ENCODE measurements at regions not wholly inside any gene's neighbourhood (a gene's known extent, or its start where the extent isn't known, plus 50 kb on each side); places are given as distances from the start of the nearest gene placed in this dataset.
"Not testable (repeated sequence)": the region's sequence is repeated elsewhere in the genome, so short reads cannot be mapped to it uniquely, and the experiment has no call there.

DNA sequence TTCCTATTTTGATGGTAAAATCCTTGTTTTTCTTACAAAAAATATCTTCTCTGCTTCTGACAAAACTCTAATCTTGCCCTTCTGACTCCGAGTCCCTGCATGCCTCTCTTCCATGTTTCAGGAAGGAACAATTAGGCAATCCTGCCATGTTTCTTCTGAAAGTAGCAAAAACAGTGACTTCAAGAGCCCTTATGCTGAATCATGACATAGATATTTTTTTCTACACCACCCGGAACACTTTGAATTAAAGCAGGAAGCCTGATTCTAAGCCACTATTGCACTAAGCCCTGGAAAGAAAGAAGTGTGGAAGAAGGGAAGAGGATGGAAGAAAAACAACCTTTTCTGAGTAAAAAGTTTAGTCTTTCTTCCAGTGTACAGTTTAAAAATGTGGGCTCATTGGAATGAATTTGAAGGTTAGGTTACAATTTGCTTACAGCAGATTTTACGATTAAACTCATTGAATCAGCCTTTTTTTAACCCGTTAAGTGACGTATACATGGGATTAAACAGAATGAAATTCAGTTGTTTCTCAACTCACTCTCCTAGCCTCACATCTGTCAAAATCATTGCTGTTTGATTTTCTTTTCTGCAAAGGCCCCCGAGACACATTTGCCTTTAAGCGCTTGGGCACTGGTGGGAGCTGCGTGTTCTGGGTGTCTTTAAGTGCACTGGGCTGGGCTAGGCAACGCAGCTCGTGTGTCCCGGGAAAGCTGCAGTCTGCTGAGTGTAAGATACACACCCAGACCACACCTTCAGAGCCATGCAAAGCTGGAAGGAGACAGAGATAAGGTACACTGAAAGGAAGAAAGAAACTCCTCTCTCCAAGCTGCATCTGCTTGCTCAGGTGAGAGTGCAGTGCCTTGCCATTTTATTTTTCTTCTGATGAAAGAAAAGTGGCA is 159.4 kb upstream of the CITED2 start:
- no peak for DNase-seq

GRCh38 chr6:139533171-139533570 is 158.7 kb upstream of the CITED2 start:
- no peak for DNase-seq

- no peak for DNase-seq
These were observed 157.0 kb upstream of the CITED2 start for GRCh38 chr6:139531148-139532115.

GRCh38 chr6:139530561-139530960 is 156.1 kb upstream of the CITED2 start:
- DNase-seq, result no peak

DNA sequence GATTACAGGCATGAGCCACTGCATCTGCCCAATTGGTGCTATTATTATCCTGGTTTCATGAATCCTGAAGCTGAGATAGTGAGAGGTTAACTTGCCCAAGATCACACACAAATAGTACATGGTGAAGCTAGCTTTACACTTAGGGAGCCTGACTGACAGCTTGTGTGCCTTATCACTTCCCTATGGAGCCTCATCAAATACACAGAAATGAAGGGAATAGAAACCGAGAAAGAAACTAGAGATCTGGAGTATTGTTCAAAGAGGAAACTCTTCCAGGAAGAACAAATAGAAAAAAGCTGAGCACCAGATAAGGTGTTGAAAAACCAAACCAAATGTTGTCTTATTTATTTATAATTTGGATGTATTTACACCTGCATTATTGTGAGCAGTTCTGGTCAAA is 155.0 kb upstream of the CITED2 start:
- no peak for DNase-seq

DNA sequence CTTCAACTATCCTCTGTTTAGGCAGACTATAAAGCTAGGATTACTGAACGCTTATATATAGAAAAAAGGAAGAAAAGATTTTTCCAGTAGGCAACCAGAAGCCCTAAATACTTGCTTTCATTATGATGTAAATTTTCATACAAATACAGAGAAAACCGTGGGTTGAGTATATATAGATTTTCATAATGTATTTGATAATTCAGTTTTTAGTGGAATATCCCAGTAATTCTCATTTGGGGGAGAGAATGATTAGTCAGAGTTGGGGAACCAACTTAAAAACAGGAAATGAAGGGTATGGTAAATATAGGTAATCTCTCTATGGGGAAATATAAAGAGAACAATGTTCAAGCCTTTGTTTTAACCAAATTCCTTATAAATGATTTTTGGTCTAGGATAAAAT is 154.0 kb upstream of the CITED2 start:
- no peak for DNase-seq

- DNase-seq, result no peak
These were observed 151.0 kb upstream of the CITED2 start for GRCh38 chr6:139525415-139525814.

GRCh38 chr6:139523986-139524385 is 149.5 kb upstream of the CITED2 start:
- no peak for DNase-seq

DNA sequence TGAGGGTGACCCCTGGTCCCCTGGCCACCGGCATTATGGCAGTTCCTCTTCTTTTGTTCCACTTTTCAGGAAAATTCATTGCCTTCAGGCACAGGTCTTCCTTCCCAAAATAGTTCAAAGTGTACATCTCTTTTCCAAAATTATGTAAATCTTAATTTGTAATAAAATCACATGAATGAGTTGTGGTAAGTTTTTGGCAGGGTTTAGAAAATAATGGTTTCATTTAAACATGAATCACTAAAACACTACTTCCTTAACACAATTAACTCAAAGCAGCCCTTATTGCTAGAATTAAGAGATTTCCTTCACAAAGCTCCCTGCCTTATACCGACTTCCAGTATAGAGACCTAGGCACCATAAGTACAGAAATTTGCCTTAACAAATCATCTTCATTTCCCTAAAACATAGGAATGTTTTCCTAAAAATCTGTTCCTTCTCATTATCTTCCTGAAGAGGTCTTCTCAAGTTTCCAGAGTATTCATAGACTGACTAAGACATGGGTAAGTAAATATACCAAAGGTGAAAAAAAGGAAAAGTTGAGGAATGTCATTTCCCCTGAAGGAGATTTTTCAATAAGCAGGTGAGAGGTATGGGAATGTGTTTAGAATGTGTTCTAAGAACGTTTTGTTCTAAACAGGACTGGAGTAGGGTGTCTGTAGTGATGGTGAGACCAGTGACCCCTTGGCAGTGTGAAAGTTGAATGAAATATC is 148.2 kb upstream of the CITED2 start:
- no peak for DNase-seq

- DNase-seq, result no peak
These were observed 146.9 kb upstream of the CITED2 start for GRCh38 chr6:139521338-139521737.

DNA sequence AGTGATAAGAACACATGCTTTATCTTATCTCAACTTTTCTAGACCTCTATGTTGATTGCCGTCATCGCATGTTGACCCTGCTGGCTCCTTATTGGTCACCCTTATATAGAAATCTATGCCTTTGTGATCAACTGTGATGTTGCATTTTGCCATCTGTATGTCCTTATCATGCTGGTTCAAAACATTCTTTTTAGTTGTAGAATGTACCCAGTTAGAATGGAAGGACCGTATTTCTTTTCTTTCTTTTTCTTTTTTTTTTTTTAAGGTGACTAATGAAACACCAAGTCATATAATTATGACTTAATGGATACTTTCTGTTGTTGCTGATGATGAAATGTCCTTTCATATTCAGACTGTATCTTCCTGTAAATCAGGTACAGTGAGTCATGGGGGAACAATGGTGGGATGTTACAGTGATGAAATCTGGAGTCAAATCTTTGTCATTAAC is 145.9 kb upstream of the CITED2 start:
- DNase-seq, result no peak

GRCh38 chr6:139519571-139520031 is 145.2 kb upstream of the CITED2 start:
- DNase-seq, result no peak

DNA sequence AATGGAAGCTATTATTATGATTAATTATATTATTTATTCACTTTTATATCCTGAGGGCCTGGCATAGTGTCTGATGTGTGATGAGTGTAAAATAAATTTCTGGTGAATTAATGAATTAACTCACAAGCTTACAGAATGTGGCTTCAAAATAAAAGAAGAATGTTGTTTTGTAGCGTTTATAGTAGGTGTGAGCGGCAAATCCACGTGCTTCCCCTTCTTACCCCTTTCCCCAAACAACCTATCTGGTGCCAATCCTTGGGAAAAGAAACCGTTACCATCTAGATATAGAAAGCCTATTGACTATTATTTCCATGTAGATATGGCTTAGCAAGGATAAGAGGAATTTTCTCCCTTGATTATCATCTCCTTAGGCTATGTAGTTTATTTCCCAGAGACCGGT is 144.6 kb upstream of the CITED2 start:
- DNase-seq, result no peak

GRCh38 chr6:139518556-139519091 is 144.2 kb upstream of the CITED2 start:
- no peak for DNase-seq

GRCh38 chr6:139517998-139518555 is 143.6 kb upstream of the CITED2 start:
- not testable (repeated sequence) for DNase-seq

- no peak for DNase-seq
These were observed 141.1 kb upstream of the CITED2 start for GRCh38 chr6:139515511-139515910.

- DNase-seq, result no peak
These were observed 140.4 kb upstream of the CITED2 start for GRCh38 chr6:139514819-139515218.

DNA sequence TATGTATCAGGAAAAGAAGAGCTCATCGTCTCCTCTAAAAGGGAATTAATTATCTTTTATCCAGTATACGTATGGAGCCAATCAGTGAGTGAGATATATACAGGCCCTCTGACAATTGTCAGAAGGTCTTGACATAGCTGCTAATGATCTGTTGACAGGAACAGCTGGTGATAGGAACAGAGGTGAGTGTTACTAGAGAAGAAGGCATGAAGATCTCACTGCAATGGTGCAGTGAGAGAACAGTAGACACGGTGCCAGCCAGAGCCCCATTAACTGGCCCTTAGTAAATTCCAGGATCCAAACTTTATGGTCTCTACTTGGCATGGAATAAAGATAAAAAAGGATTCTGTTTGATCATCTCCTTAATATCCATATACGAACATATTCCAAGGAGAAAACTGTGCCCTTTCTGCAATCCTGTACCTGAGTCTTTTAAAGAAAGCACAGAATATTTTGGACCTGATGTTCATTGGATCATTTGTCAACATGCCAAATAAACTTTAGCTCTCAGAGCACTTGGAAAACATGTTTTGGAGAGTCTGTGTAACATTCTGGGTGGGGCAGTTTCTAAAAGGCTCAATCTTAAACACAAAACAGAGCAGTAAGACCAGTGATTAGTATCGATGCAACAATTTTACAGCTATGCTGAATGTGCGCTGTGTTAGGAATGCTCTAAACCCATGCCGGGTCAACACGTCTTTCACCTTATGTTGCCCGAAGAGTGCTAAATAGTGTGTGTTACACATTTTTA is 135.8 kb upstream of the CITED2 start:
- no peak for DNase-seq

- no peak for DNase-seq
These were observed 134.7 kb upstream of the CITED2 start for GRCh38 chr6:139509167-139509566.

DNA sequence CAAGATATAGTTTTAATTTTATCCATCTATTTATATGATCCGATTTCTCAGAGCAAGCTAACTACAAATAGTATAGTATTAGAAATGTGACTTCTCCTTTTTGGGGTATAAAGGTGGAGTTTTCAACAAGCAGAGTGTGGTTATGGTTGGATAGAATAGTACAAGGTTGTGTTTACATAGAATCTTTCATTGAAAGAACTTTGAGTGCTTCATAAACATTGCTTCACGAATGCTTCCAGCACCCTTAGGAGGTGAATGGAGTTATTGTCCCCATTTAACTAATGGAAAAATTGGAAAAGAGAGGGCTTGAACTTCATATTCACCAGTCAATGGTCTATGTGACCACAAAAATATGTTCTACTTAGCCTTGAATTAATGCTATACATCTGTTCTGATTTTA is 134.1 kb upstream of the CITED2 start:
- DNase-seq, result no peak

DNA sequence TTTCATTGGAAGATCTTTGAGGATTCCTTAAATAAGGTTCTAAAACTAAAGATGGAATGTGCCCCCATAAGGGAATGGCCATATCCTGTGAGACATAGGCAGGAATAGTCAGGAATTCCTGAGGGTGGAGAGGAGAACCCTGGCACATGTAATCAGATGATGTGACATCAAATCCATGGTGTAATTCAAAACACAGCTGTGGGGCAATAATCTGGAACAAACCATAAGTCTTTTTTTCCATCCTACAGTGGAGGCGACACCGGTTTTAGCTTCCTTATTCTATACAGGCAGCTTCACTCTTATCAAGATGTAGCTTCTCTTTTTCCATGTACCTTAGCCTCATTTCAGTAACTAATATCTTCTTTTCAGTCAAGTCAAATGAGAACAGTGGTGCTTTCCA is 133.6 kb upstream of the CITED2 start:
- DNase-seq, result no peak

- DNase-seq, result no peak
These were observed 126.5 kb upstream of the CITED2 start for GRCh38 chr6:139500977-139501376.
